Pancreas (tissue), 10 donors: ENCODE measurements at regions not wholly inside any gene's neighbourhood (a gene's known extent, or its start where the extent isn't known, plus 50 kb on each side); places are given as distances from the start of the nearest gene placed in this dataset.
A peak's percentile ranks its signal among the peaks of the same experiment; 100 is the strongest.
"Not testable (repeated sequence)": the region's sequence is repeated elsewhere in the genome, so short reads cannot be mapped to it uniquely, and the experiment has no call there.

Source experiments
- ATAC-seq, 4 donors: fragments of 200-7000 bp; cut with Tn5 transposase; one replicate each; pipeline versions ENCODE4 v1.8.0 to v1.9.1; 2020; ENCODE audit warnings: mild to moderate bottlenecking in 4 of 4, moderate library complexity in 4 of 4
- DNase-seq, 6 donors: peaks; one replicate each; pipeline ENCODE4 v3.0.0-alpha.2; 2020
- FAIRE-seq: peaks from 2 replicates; lab custom pipeline; 2012; peaks lifted over from hg19 to GRCh38; lab: Jason Lieb, UNC
- H3K27ac ChIP-seq, 4 donors: fragments of 200-600 bp; sonication (generic); 1 replicate in 3 of 4; 2 replicates in 1 of 4; pipeline versions ENCODE4 v1.5.0 to v1.8.0; 2020
- H3K27me3 ChIP-seq, 4 donors: fragments of 200-600 bp; one replicate each; pipeline ENCODE4 v1.8.0; 2021
- H3K36me3 ChIP-seq, 3 donors: fragments of 200-600 bp; sonication (generic) in 1 of 3; one replicate each; pipeline versions ENCODE4 v1.5.0 to v1.8.0; 2020 to 2021
- H3K4me1 ChIP-seq, 3 donors: fragments of 200-600 bp; one replicate each; pipeline ENCODE4 v1.8.0; 2021
- H3K4me3 ChIP-seq, 4 donors: fragments of 200-600 bp; sonication (generic) in 2 of 4; one replicate each; pipeline versions ENCODE4 v1.5.0 to v1.8.0; 2020 to 2021
- H3K9me3 ChIP-seq, 4 donors: fragments of 200-600 bp; one replicate each; pipeline ENCODE4 v1.8.0; 2021
- CTCF ChIP-seq, 4 donors: fragments of 200-600 bp; sonication (generic) in 3 of 4; IDR thresholded peaks; one replicate each; pipeline versions ENCODE4 v1.5.0 to v1.8.0; 2021; ENCODE audit warnings: antibody characterized with exemption in 4 of 4
- WGBS, 2 donors: extraction: QIAGEN DNeasy Blood & Tissue Kit; methylation state at CpG; one replicate each; pipeline ENCODE4 v1.1.7; 2013; 5-methylcytosine and 5-hydroxymethylcytosine counted together
- intact Hi-C, 3 donors: fragments of 100-400 bp; cut with DNase I; formaldehyde crosslinking; loops; one replicate each; pipeline versions ENCODE4 v1.11.1 to v1.14.2; 2022
- donor health status: healthy with polysubstance abuse.
- donor health status: DM: no; HTN: no; CAD: no; lungs with moderate emphysema.
- donor health status: DM: no; HTN: no; CAD: no.
- donor health status: control.
- donor health status: control.
- donor health status: Bipolar disorder and iron deficiency.
- donor health status: DM: yes; HTN: yes; CAD: no.
- donor health status: DM: no; HTN: no; CAD: no.
- donor health status: DM: no; HTN: no; CAD: no.
- donor health status: DM: yes; HTN: yes; CAD: no.

GRCh38 chr5:144598451-144599068, 427.9 kb downstream of the KCTD16 start:
- intact Hi-C loops, result no loop called here
- peak overlapping the region in 3 of 4 donors; percentile 4 to 42 (median 29) for H3K4me3 ChIP-seq

GRCh38 chr5:144596517-144596916, 425.8 kb downstream of the KCTD16 start:
- WGBS, 2 donors, result 85 to 93% methylated on average over 2 of the region's 2 CpGs
- no peak for DNase-seq
- no peak overlapping the region for H3K27ac ChIP-seq
- ATAC-seq, result no peak
- no peaks in the 10 kb centered on the region for H3K9me3 ChIP-seq
- intact Hi-C loops, result no loop called here
- no peaks in the 10 kb centered on the region for H3K36me3 ChIP-seq
- no peak for FAIRE-seq
- no peak for TF ChIP-seq CTCF (IDR thresholded peaks at IDR 0.05)
- H3K4me1 ChIP-seq, result no peaks in the 10 kb centered on the region
- H3K27me3 ChIP-seq, result no peaks in the 10 kb centered on the region
- H3K4me3 ChIP-seq, result no peak overlapping the region

More at GRCh38 chr5:144598451-144599068, 427.9 kb downstream of the KCTD16 start:
- no peaks in the 10 kb centered on the region for H3K9me3 ChIP-seq
- H3K27ac ChIP-seq, result peak overlapping the region in 3 of 4 donors; percentile 34 to 73 (median 64)
- H3K4me1 ChIP-seq, result peaks cover 0 to 4% (median 0%) of the 10 kb centered on the region in 3 donors
- no peaks in the 10 kb centered on the region for H3K36me3 ChIP-seq
- TF ChIP-seq CTCF (IDR thresholded peaks at IDR 0.05), result peak in 2 of 4 donors; percentile 10 to 23
- 8 to 10% methylated on average over 28 to 30 of the region's 30 CpGs for WGBS, 2 donors
- peak; percentile 94 to 97 (median 96) for ATAC-seq
- no peaks in the 10 kb centered on the region for H3K27me3 ChIP-seq
- DNase-seq, result peak; percentile 54 to 90 (median 81)
- no peak for FAIRE-seq

- H3K27me3 ChIP-seq, result no peaks in the 10 kb centered on the region
- no peaks in the 10 kb centered on the region for H3K4me1 ChIP-seq
- TF ChIP-seq CTCF (IDR thresholded peaks at IDR 0.05), result no peak
- ATAC-seq, result no peak
- H3K9me3 ChIP-seq, result no peaks in the 10 kb centered on the region
- FAIRE-seq, result no peak
- intact Hi-C loops, result no loop called here
- 91 to 94% methylated on average over 23 to 25 of the region's 25 CpGs for WGBS, 2 donors
- peak in 1 of 6 donors; percentile 61 for DNase-seq
- no peaks in the 10 kb centered on the region for H3K36me3 ChIP-seq
- H3K4me3 ChIP-seq, result no peak overlapping the region
- H3K27ac ChIP-seq, result no peak overlapping the region
Measured at GRCh38 chr5:144594919-144595318, 424.2 kb downstream of the KCTD16 start.

GRCh38 chr5:144594234-144594633, 423.6 kb downstream of the KCTD16 start:
- FAIRE-seq, intact Hi-C loops, H3K27me3 ChIP-seq, H3K36me3 ChIP-seq, H3K4me1 ChIP-seq, ATAC-seq, H3K4me3 ChIP-seq, DNase-seq, H3K9me3 ChIP-seq, H3K27ac ChIP-seq: not testable (repeated sequence)
- WGBS, 2 donors, result 70 to 77% methylated on average over 4 of the region's 4 CpGs

- Histone ChIP-seq H3K36me3 (no peaks in the 10 kb centered on the region), H3K27me3 (no peaks in the 10 kb centered on the region), H3K27ac (no peak overlapping the region), H3K9me3 (no peaks in the 10 kb centered on the region), H3K4me3 (no peak overlapping the region), H3K4me1 (peaks cover 0 to 6% (median 0%) of the 10 kb centered on the region in 3 donors)
- DNase-seq (no peak), ATAC-seq (no peak), FAIRE-seq (no peak)
- TF ChIP-seq CTCF (IDR thresholded peaks at IDR 0.05), result no peak
- 48 to 49% methylated on average over 5 of the region's 5 CpGs for WGBS, 2 donors
- intact Hi-C loops, result no loop called here
Measured at GRCh38 chr5:144585681-144586080, 415.0 kb downstream of the KCTD16 start.
